DMS114 treated with DMSO at 0.1 percent for 48 hours (cell line): ENCODE measurements at regions not wholly inside any gene's neighbourhood (a gene's known extent, or its start where the extent isn't known, plus 50 kb on each side); places are given as distances from the start of the nearest gene placed in this dataset.

Experiments used
- DNase-seq: peaks from one replicate; lab custom pipeline; 2025; ENCODE audit not compliant: unreplicated experiment; lab: John Stamatoyannopoulos, UW

- DNase-seq, result no peak
Observed at GRCh38 chr5:8314965-8315364, 446.0 kb downstream of the MTRR start.

GRCh38 chr5:8316608-8317280 lies 447.8 kb downstream of the MTRR start:
- no peak for DNase-seq

- no peak for DNase-seq
Observed at GRCh38 chr5:8317335-8317734, 448.4 kb downstream of the MTRR start.

- no peak for DNase-seq
Observed at GRCh38 chr5:8320244-8320643, 451.3 kb downstream of the MTRR start.

- no peak for DNase-seq
Observed at GRCh38 chr5:8321272-8321671, 452.3 kb downstream of the MTRR start.

- DNase-seq, result no peak
Observed at GRCh38 chr5:8322484-8322883, 453.5 kb downstream of the MTRR start.

GRCh38 chr5:8327016-8327415 lies 458.1 kb downstream of the MTRR start:
- no peak for DNase-seq

- DNase-seq, result no peak
Observed at GRCh38 chr5:8329773-8330172, 460.8 kb downstream of the MTRR start.

- DNase-seq, result no peak
Observed at GRCh38 chr5:8332666-8333445, 463.9 kb downstream of the MTRR start.

GRCh38 chr5:8333485-8333884 lies 464.5 kb downstream of the MTRR start:
- DNase-seq, result no peak

GRCh38 chr5:8333977-8334376 lies 465.0 kb downstream of the MTRR start:
- DNase-seq, result no peak

- no peak for DNase-seq
Observed at GRCh38 chr5:8340261-8340660, 471.3 kb downstream of the MTRR start.

GRCh38 chr5:8340739-8341344 lies 471.9 kb downstream of the MTRR start:
- DNase-seq, result no peak

GRCh38 chr5:8341406-8341805 lies 472.5 kb downstream of the MTRR start:
- DNase-seq, result no peak

GRCh38 chr5:8347984-8348383 lies 479.0 kb downstream of the MTRR start:
- no peak for DNase-seq

GRCh38 chr5:8349855-8350254 lies 480.9 kb downstream of the MTRR start:
- DNase-seq, result no peak

- DNase-seq, result no peak
Observed at GRCh38 chr5:8350644-8351339, 481.8 kb downstream of the MTRR start.

- DNase-seq, result no peak
Observed at GRCh38 chr5:8355981-8356380, 487.0 kb downstream of the MTRR start.

GRCh38 chr5:8360012-8360411 lies 491.1 kb downstream of the MTRR start:
- DNase-seq, result no peak

GRCh38 chr5:8362495-8362894 lies 493.5 kb downstream of the MTRR start:
- DNase-seq, result no peak

GRCh38 chr5:8363138-8363537 lies 494.2 kb downstream of the MTRR start:
- no peak for DNase-seq

- no peak for DNase-seq
Observed at GRCh38 chr5:8366266-8366665, 497.3 kb downstream of the MTRR start.
